Naive B cell (primary cell): ENCODE measurements at regions not wholly inside any gene's neighbourhood (a gene's known extent, or its start where the extent isn't known, plus 50 kb on each side); places are given as distances from the start of the nearest gene placed in this dataset.
"Not testable (repeated sequence)": the region's sequence is repeated elsewhere in the genome, so short reads cannot be mapped to it uniquely, and the experiment has no call there.

Source experiments
- ATAC-seq, 2 donors: fragments of 150-1000 bp; cut with Tn5 transposase; 2 replicates each; pipeline ENCODE4 v1.10.0; 2021; ENCODE audit warnings: low read depth in 2 of 2, mild to moderate bottlenecking in 2 of 2, moderate library complexity in 2 of 2
- DNase-seq: peaks from one replicate; pipeline ENCODE4 v3.0.0; 2022
- H3K27ac Mint-ChIP-seq, 6 donors: one replicate each; pipeline ENCODE4 v1.8.0; 2020 to 2022; ENCODE audit warnings: mild to moderate bottlenecking in 6 of 6, mixed read lengths in 6 of 6, moderate library complexity in 5 of 6, inconsistent platforms in 2 of 6
- H3K27me3 Mint-ChIP-seq, 3 donors: one replicate each; pipeline ENCODE4 v1.8.0; 2021 to 2022; ENCODE audit warnings: mixed read lengths in 3 of 3, mild to moderate bottlenecking in 1 of 3
- H3K36me3 Mint-ChIP-seq, 2 donors: one replicate each; pipeline ENCODE4 v1.8.0; 2020 to 2022; ENCODE audit warnings: mixed read lengths in 2 of 2, inconsistent platforms in 1 of 2, mild to moderate bottlenecking in 1 of 2
- H3K4me1 Mint-ChIP-seq, 3 donors: one replicate each; pipeline ENCODE4 v1.8.0; 2020 to 2022; ENCODE audit warnings: mixed read lengths in 3 of 3, inconsistent platforms in 1 of 3, mild to moderate bottlenecking in 1 of 3, moderate library complexity in 1 of 3
- H3K4me3 Mint-ChIP-seq, 8 donors: one replicate each; pipeline ENCODE4 v1.8.0; 2020 to 2022; ENCODE audit warnings: mild to moderate bottlenecking in 8 of 8, mixed read lengths in 8 of 8, moderate library complexity in 8 of 8, inconsistent platforms in 2 of 8
- H3K9me3 Mint-ChIP-seq, 7 donors: one replicate each; pipeline ENCODE4 v1.8.0; 2020 to 2022; ENCODE audit warnings: mixed read lengths in 7 of 7, mild to moderate bottlenecking in 5 of 7, inconsistent platforms in 2 of 7, moderate library complexity in 1 of 7

GRCh38 chr6:74892091-74892490, 313.8 kb downstream of the COL12A1 start:
- DNase-seq (no peak), ATAC-seq (no peak)
- peaks cover 0 to 10% (median 2%) of the 10 kb centered on the region in 7 donors for H3K9me3 Mint-ChIP-seq
- no peaks in the 10 kb centered on the region for H3K27me3 Mint-ChIP-seq
- H3K4me3 Mint-ChIP-seq = no peak overlapping the region
- H3K36me3 Mint-ChIP-seq = no peaks in the 10 kb centered on the region
- H3K4me1 Mint-ChIP-seq = no peaks in the 10 kb centered on the region
- no peak overlapping the region for H3K27ac Mint-ChIP-seq

- Mint-ChIP-seq H3K4me3 (no peak overlapping the region), H3K36me3 (no peaks in the 10 kb centered on the region), H3K27ac (no peak overlapping the region), H3K27me3 (no peaks in the 10 kb centered on the region), H3K9me3 (peaks cover 0 to 7% (median 4%) of the 10 kb centered on the region in 7 donors), H3K4me1 (no peaks in the 10 kb centered on the region)
- DNase-seq (no peak), ATAC-seq (no peak)
Measured at GRCh38 chr6:74891349-74891831, 314.5 kb downstream of the COL12A1 start.

GRCh38 chr6:74889635-74890034, 316.2 kb downstream of the COL12A1 start:
- ATAC-seq (no peak), DNase-seq (no peak)
- Mint-ChIP-seq H3K27ac (no peak overlapping the region), H3K36me3 (no peaks in the 10 kb centered on the region), H3K27me3 (no peaks in the 10 kb centered on the region), H3K4me1 (no peaks in the 10 kb centered on the region), H3K4me3 (no peak overlapping the region), H3K9me3 (peaks cover 0 to 12% (median 5%) of the 10 kb centered on the region in 7 donors)

- not testable (repeated sequence) for H3K4me1 Mint-ChIP-seq, H3K27me3 Mint-ChIP-seq, H3K27ac Mint-ChIP-seq, DNase-seq, ATAC-seq, H3K4me3 Mint-ChIP-seq, H3K36me3 Mint-ChIP-seq
- H3K9me3 Mint-ChIP-seq = peaks cover 0 to 12% (median 5%) of the 10 kb centered on the region in 7 donors
Measured at GRCh38 chr6:74888741-74889140, 317.1 kb downstream of the COL12A1 start.

GRCh38 chr6:74879976-74880375, 325.9 kb downstream of the COL12A1 start:
- no peaks in the 10 kb centered on the region for H3K27me3 Mint-ChIP-seq
- peaks cover 0 to 5% (median 3%) of the 10 kb centered on the region in 7 donors for H3K9me3 Mint-ChIP-seq
- H3K36me3 Mint-ChIP-seq = no peaks in the 10 kb centered on the region
- H3K4me3 Mint-ChIP-seq = no peak overlapping the region
- ATAC-seq (no peak), DNase-seq (no peak)
- H3K27ac Mint-ChIP-seq = peak overlapping the region in 1 of 6 donors; percentile 23
- H3K4me1 Mint-ChIP-seq = no peaks in the 10 kb centered on the region

- ATAC-seq (no peak), DNase-seq (no peak)
- Mint-ChIP-seq H3K4me1 (no peaks in the 10 kb centered on the region), H3K27me3 (no peaks in the 10 kb centered on the region), H3K9me3 (peaks cover 0 to 6% (median 3%) of the 10 kb centered on the region in 7 donors), H3K27ac (no peak overlapping the region), H3K36me3 (no peaks in the 10 kb centered on the region), H3K4me3 (no peak overlapping the region)
Measured at GRCh38 chr6:74879234-74879633, 326.6 kb downstream of the COL12A1 start.

- Mint-ChIP-seq H3K4me1 (no peaks in the 10 kb centered on the region), H3K4me3 (no peak overlapping the region), H3K9me3 (peaks cover 0 to 18% (median 5%) of the 10 kb centered on the region in 7 donors), H3K27ac (no peak overlapping the region), H3K27me3 (no peaks in the 10 kb centered on the region), H3K36me3 (no peaks in the 10 kb centered on the region)
- ATAC-seq = no peak
- DNase-seq = no peak
Measured at GRCh38 chr6:74875193-74875592, 330.7 kb downstream of the COL12A1 start.

- Mint-ChIP-seq H3K4me3 (no peak overlapping the region), H3K27me3 (no peaks in the 10 kb centered on the region), H3K4me1 (no peaks in the 10 kb centered on the region), H3K9me3 (peaks cover 0 to 18% (median 5%) of the 10 kb centered on the region in 7 donors), H3K27ac (no peak overlapping the region), H3K36me3 (no peaks in the 10 kb centered on the region)
- DNase-seq (no peak), ATAC-seq (no peak)
Measured at GRCh38 chr6:74872754-74873476, 332.9 kb downstream of the COL12A1 start.

- no peak for DNase-seq
- Mint-ChIP-seq H3K4me1 (no peaks in the 10 kb centered on the region), H3K27me3 (no peaks in the 10 kb centered on the region), H3K4me3 (no peak overlapping the region), H3K36me3 (no peaks in the 10 kb centered on the region), H3K27ac (no peak overlapping the region), H3K9me3 (peaks cover 0 to 18% (median 5%) of the 10 kb centered on the region in 7 donors)
- no peak for ATAC-seq
Measured at GRCh38 chr6:74871757-74872156, 334.1 kb downstream of the COL12A1 start.

GRCh38 chr6:74870403-74870802, 335.4 kb downstream of the COL12A1 start:
- H3K9me3 Mint-ChIP-seq = peaks cover 0 to 18% (median 4%) of the 10 kb centered on the region in 7 donors
- no peaks in the 10 kb centered on the region for H3K27me3 Mint-ChIP-seq
- no peaks in the 10 kb centered on the region for H3K36me3 Mint-ChIP-seq
- H3K4me3 Mint-ChIP-seq = no peak overlapping the region
- H3K4me1 Mint-ChIP-seq = no peaks in the 10 kb centered on the region
- no peak for DNase-seq
- no peak overlapping the region for H3K27ac Mint-ChIP-seq
- no peak for ATAC-seq

GRCh38 chr6:74867291-74867690, 338.6 kb downstream of the COL12A1 start:
- Mint-ChIP-seq H3K9me3 (peaks cover 1 to 18% (median 5%) of the 10 kb centered on the region in 7 donors), H3K36me3 (no peaks in the 10 kb centered on the region), H3K4me1 (no peaks in the 10 kb centered on the region), H3K27me3 (no peaks in the 10 kb centered on the region), H3K4me3 (no peak overlapping the region), H3K27ac (no peak overlapping the region)
- DNase-seq = no peak
- ATAC-seq = no peak

- DNase-seq (no peak), ATAC-seq (no peak)
- Mint-ChIP-seq H3K4me3 (no peak overlapping the region), H3K9me3 (peaks cover 0 to 6% (median under 1%) of the 10 kb centered on the region in 7 donors), H3K4me1 (no peaks in the 10 kb centered on the region), H3K27ac (no peak overlapping the region), H3K27me3 (no peaks in the 10 kb centered on the region), H3K36me3 (no peaks in the 10 kb centered on the region)
Measured at GRCh38 chr6:74863968-74864367, 341.9 kb downstream of the COL12A1 start.

- Mint-ChIP-seq H3K4me1 (no peaks in the 10 kb centered on the region), H3K27ac (no peak overlapping the region), H3K4me3 (no peak overlapping the region), H3K9me3 (peaks cover 0 to 6% (median 0%) of the 10 kb centered on the region in 7 donors), H3K27me3 (no peaks in the 10 kb centered on the region), H3K36me3 (no peaks in the 10 kb centered on the region)
- ATAC-seq = no peak
- DNase-seq = no peak
Measured at GRCh38 chr6:74860456-74860855, 345.4 kb downstream of the COL12A1 start.

- Mint-ChIP-seq H3K9me3 (peaks cover 0 to 3% (median 0%) of the 10 kb centered on the region in 7 donors), H3K27ac (no peak overlapping the region), H3K4me1 (no peaks in the 10 kb centered on the region), H3K4me3 (no peak overlapping the region), H3K36me3 (no peaks in the 10 kb centered on the region), H3K27me3 (no peaks in the 10 kb centered on the region)
- DNase-seq = no peak
- no peak for ATAC-seq
Measured at GRCh38 chr6:74857157-74857556, 348.7 kb downstream of the COL12A1 start.
